HG03442 (cell line): ENCODE measurements at regions not wholly inside any gene's neighbourhood (a gene's known extent, or its start where the extent isn't known, plus 50 kb on each side); places are given as distances from the start of the nearest gene placed in this dataset.

Experiments
- ATAC-seq: cut with Tn5 transposase; IDR thresholded peaks from one replicate; pipeline ENCODE4 v1.9.1; 2021; ENCODE audit warnings: mild to moderate bottlenecking, moderate library complexity; ENCODE audit not compliant: unreplicated experiment

GRCh38 chr2:39615675-39616074 is 50.0 kb upstream of the TMEM178A start:
- no peak for ATAC-seq
